NOMO-1 treated with DMSO at 0.1 percent for 48 hours (cell line): ENCODE measurements at regions not wholly inside any gene's neighbourhood (a gene's known extent, or its start where the extent isn't known, plus 50 kb on each side); places are given as distances from the start of the nearest gene placed in this dataset.
"Not testable (repeated sequence)": the region's sequence is repeated elsewhere in the genome, so short reads cannot be mapped to it uniquely, and the experiment has no call there.

Experiments used
- DNase-seq: peaks from one replicate; lab custom pipeline; 2025; ENCODE audit not compliant: unreplicated experiment; lab: John Stamatoyannopoulos, UW

DNA sequence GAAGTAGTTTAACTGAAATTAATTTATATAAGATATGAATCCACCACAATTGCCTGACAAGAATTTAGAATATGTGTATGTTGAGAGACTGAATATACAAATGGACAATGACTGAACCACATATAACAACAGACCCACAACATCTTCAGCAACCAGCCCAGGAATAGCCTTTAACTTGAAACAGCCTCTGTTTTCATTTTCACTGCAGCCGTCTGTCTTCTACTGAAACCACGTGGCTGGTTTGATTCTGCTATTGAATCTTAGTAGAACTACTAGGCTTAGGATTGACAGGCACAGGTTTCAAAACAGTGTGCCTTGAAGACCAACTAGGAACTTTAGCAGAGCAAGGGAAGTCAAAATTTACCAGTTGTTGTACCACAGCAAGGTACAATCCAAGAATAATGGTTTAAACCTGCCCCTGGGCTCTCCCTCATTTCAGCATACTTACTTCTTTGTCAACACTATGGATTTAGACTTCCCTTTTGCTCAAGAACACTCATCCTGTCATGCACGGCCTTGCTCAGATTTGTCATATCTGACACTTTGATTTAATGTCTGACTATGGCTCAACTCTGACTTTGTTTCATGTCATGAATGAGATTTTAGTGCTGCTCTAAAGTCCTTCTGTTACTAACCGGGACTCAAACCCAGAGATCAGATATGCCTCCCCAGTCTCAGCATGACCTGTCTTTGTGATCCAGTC, 355.0 kb downstream of the KIF2B start:
- no peak for DNase-seq

DNA sequence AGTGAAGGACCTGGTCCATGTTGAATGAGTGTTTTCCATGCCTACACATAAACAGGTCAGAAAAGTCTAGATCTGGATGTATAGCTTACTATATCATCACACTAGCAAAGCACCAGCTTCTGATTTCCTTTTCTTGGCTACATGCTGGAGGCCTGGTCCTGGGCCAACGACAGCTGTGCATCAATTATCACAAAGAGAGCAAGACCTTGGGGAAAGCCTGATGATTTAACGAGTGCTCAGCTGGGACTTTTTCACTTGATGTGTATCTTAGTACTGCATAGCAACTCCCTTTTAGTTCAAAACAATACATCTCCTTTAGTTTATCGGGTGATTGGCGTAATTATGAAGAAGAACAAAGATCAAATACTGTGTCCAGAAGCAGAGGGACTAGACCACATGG, 358.2 kb downstream of the KIF2B start:
- DNase-seq, result no peak

DNA sequence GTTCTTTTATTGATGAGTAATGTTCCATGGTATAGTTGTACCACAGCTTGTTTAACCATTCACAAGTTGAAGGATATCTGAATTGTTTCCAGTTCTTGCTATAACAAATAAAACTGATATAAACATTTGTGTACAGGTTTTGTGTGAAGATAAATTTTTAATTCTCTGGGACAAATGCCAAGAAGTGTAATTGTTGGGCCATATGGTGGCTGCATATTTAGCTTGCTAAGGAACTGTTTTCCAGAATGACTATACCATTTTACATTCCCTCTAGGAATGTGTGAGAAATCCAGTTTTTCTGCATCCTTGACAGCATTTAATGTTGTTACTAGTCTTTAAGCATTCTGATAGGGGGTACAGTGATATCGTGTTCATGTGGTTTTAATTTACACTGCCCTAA, 368.5 kb downstream of the KIF2B start:
- no peak for DNase-seq

- no peak for DNase-seq
Observed at GRCh38 chr17:54194268-54194667, 371.5 kb downstream of the KIF2B start.

DNA sequence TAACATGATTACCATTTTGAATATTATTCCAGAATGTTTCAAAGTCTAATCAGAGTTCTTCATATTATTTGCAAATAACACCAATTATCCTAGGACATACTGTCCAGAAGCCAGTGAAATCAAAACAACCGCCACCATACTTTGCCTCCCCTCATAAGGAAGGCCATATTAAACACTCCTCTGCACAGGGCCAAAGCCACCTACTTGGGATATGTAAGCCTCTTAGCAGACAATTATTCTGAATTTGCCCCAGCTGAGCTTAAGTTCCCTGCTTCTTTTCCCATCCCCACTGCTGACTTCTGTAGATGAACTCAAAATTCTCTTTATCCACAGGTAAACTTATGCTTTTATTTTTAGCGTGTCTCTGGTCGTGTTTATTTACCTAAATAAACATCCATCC, 374.0 kb downstream of the KIF2B start:
- no peak for DNase-seq

GRCh38 chr17:54201380-54201779, 378.7 kb downstream of the KIF2B start:
- DNase-seq, result not testable (repeated sequence)

DNA sequence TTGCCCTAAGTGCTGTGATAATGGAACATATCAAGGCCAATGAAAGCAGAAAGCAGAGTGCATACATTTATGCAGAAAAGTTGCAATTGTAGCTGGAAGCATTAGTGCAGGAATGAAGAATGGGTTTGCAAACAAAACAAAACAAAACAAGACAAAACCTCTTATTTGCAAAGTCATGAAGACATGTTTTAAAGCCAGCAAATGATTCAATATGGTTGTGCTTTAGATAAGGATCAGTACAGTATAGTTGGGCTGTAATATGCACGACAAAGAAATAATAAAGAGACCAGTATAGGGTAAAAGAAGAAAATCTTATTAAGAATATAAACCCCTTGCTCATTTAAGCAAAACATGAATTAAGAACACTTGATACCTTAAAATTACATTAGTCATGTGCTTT, 398.1 kb downstream of the KIF2B start:
- no peak for DNase-seq

GRCh38 chr17:54221499-54221898, 398.8 kb downstream of the KIF2B start:
- no peak for DNase-seq

DNA sequence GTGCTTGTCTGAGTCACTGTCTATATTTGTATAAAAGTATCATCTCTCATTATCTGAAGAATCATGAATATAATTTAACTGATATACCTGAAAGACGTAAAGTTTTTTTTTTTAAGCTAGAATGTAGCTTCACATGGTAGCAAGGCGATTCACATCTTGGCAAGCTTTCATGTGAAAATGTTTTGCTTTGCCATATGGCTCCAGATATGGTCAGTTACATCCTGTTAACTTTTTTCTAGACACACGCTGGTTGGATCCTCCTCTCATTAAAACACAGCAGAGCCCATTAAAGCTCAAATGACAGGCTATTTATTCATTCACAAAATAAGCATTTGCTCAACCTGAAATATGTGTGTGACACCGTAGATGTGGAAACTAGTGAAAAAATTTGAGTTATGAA, 412.8 kb downstream of the KIF2B start:
- no peak for DNase-seq

- no peak for DNase-seq
Observed at GRCh38 chr17:54237911-54238515, 415.3 kb downstream of the KIF2B start.

GRCh38 chr17:54239291-54239690, 416.6 kb downstream of the KIF2B start:
- DNase-seq, result no peak

- no peak for DNase-seq
Observed at GRCh38 chr17:54255696-54256095, 433.0 kb downstream of the KIF2B start.

GRCh38 chr17:54256401-54256929, 433.7 kb downstream of the KIF2B start:
- no peak for DNase-seq

DNA sequence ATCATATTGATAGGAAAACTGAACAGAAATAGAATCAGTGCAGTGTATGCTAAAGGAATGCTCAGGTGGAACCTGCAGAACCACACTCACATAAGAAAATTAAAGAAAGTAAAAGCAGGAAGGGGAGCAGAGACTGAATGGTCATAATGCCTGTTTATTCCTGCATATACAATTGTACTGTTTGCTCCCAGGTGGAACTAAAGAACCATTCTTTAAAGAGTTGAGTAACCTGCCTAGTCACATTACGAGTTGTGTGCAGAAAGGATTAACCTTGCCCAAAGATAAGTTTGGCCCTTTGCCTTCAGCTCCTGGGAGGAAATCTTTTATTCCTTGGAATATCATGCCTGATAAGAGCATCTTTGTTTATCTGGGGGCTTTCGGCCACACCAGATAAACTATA, 434.7 kb downstream of the KIF2B start:
- no peak for DNase-seq

DNA sequence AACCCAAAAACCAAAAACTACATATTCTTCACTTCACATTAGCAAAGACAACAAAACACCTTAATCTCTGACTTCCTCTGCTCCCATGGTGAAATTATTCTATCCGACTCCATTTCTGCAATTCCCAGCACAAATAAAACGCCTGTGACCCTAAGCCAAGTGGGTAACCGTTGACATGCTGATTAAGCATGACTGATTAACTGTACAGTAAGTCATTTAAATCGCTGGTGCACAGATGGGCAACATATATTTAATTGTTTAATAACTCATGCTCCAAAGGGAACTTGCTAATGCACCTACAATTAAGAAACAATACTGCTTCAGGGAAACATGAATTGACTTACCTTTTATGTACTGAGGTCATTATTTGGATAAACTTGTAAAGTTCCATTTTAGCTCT, 436.7 kb downstream of the KIF2B start:
- DNase-seq, result no peak

DNA sequence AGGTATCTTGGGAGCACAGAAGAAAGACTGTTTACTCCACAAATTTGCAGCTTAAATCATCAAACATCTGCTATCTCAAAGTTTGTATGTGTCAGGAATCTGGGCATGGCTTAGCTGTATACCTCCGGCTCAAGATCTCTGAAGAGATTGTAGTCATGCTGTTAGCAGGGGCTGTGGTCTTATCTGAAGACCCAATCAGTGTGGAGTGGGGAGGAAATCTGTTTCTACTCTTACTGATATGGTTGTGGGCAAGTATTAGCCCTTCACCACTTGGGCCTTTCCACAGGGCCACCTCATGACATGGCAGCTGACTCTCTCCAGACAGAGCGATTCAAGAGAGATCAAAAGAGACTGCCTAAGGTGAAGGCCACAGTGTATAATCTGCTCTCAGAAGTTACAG, 438.7 kb downstream of the KIF2B start:
- DNase-seq, result no peak

GRCh38 chr17:54269881-54270280, 447.2 kb downstream of the KIF2B start:
- DNase-seq, result no peak

GRCh38 chr17:54270499-54270898, 447.8 kb downstream of the KIF2B start:
- no peak for DNase-seq

DNA sequence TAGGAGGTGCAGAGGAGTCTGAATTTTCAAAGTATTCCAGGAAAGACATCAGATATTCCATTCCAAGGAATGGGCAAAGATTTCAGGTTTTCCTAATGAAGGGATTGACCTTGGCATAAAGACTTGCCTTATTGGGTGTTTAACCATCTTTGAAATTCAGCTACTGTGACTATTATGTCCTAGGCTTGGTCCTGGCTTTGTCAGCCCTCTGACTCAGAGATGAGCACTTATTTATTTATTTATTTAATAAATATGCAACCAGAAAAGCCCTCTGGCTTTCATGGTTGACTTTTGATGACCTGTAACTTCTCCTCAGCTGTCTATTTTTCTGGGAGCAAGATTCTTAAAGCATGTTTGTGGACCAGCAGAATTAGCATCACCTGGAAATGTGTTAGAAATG, 455.1 kb downstream of the KIF2B start:
- no peak for DNase-seq

GRCh38 chr17:54280741-54281140, 458.0 kb downstream of the KIF2B start:
- no peak for DNase-seq

DNA sequence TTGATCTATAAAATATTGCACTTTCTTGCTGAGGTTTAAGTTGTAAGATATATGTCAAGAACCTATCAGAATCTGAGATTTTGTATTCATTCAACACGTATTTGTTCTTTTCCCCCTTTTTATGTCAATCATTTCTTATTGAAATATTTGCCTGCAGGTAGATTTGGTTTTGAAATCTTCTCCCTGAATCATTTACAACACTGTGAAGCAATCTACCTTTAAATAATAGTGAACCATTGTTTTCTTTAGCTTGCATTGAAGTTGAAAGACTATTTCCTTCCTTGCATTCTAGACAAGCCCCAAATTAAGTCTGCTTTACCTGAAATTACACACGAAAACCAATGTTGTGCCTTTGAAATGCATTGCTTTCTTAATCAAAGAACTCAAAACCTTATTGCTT, 460.2 kb downstream of the KIF2B start:
- no peak for DNase-seq

GRCh38 chr17:54307351-54307750, 484.6 kb downstream of the KIF2B start:
- DNase-seq, result peak; percentile 0

- peak; percentile 60 for DNase-seq
Observed at GRCh38 chr17:54324813-54325212, 502.1 kb downstream of the KIF2B start.
